Kidney (tissue), 13 donors: ENCODE measurements at regions not wholly inside any gene's neighbourhood (a gene's known extent, or its start where the extent isn't known, plus 50 kb on each side); places are given as distances from the start of the nearest gene placed in this dataset.

ENCODE experiments used
- DNase-seq, 5 donors: peaks; one replicate each; pipeline ENCODE4 v3.0.0-alpha.2; 2013 to 2020
- FAIRE-seq: peaks from 2 replicates; lab custom pipeline; 2012; peaks lifted over from hg19 to GRCh38; lab: Jason Lieb, UNC
- H3K27ac ChIP-seq, 2 donors: one replicate each; pipeline ENCODE4 v1.7.0; 2013; ENCODE audit warnings: low read depth in 2 of 2, low read length in 2 of 2, inconsistent platforms in 1 of 2
- H3K27me3 ChIP-seq: one replicate; pipeline ENCODE4 v1.7.1; 2013; ENCODE audit warnings: low read length, inconsistent platforms; ENCODE audit not compliant: control insufficient read depth, insufficient read depth
- H3K36me3 ChIP-seq, 3 donors: one replicate each; pipeline versions ENCODE4 v1.7.0 to v1.7.1; 2013; ENCODE audit warnings: low read length in 3 of 3, control low read depth in 1 of 3, inconsistent platforms in 1 of 3; ENCODE audit not compliant: insufficient read depth in 3 of 3, control insufficient read depth in 2 of 3
- H3K4me1 ChIP-seq, 3 donors: one replicate each; pipeline versions ENCODE4 v1.7.0 to v1.7.1; 2013; ENCODE audit warnings: low read length in 3 of 3, inconsistent platforms in 1 of 3, low read depth in 1 of 3; ENCODE audit not compliant: control insufficient read depth in 2 of 3, insufficient read depth in 2 of 3
- H3K4me3 ChIP-seq, 3 donors: one replicate each; pipeline versions ENCODE4 v1.7.0 to v1.8.1; 2013; ENCODE audit warnings: low read length in 3 of 3, control low read depth in 1 of 3, inconsistent platforms in 1 of 3
- H3K9ac ChIP-seq, 3 donors: one replicate each; pipeline versions ENCODE4 v1.7.0 to v1.7.1; 2013; ENCODE audit warnings: low read length in 3 of 3, control low read depth in 1 of 3, inconsistent platforms in 1 of 3
- H3K9me3 ChIP-seq, 3 donors: one replicate each; pipeline versions ENCODE4 v1.7.0 to v1.7.1; 2013; ENCODE audit warnings: low read length in 3 of 3, control low read depth in 1 of 3, inconsistent platforms in 1 of 3; ENCODE audit not compliant: control insufficient read depth in 2 of 3, insufficient read depth in 1 of 3
- intact Hi-C: fragments of 100-400 bp; cut with DNase I; formaldehyde crosslinking; loops from one replicate; pipeline ENCODE4 v1.11.1; 2022
- TF ChIP-seq, protein P1 (sequence below): IDR thresholded peaks from 3 replicates; pipeline ENCODE4 v1.5.1; 2012; ENCODE audit warnings: mild to moderate bottlenecking, moderate library complexity, borderline replicate concordance; ENCODE audit not compliant: insufficient read depth; ENCODE audit errors: extremely low read depth
- donor health status: control.
- donor health status: control.
- donor health status: control.
- donor health status: control.
- donor health status: control.
- donor health status: DM: yes; HTN: yes; CAD: no.
- donor health status: Normal renal cell carcinoma (clear cell type).

DNA sequence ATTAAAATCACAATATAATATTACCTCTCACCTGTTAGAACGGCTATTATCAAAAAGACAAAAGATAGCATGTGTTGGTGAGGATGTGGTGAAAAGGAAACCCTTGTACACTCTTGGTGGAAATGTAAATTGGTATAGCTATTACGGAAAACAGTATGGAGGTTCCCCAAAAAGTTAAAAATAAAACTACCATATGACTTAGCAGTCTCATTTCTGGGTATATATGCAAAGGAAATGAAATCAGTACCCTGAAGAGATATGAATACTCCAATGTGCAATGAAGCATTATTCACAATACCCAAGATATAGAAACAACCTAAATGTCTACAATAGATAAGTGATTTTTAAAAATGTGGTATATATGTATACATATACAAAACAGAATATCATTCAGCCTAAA is 199.9 kb downstream of the SNX18 start:
- TF ChIP-seq, protein P1, sequence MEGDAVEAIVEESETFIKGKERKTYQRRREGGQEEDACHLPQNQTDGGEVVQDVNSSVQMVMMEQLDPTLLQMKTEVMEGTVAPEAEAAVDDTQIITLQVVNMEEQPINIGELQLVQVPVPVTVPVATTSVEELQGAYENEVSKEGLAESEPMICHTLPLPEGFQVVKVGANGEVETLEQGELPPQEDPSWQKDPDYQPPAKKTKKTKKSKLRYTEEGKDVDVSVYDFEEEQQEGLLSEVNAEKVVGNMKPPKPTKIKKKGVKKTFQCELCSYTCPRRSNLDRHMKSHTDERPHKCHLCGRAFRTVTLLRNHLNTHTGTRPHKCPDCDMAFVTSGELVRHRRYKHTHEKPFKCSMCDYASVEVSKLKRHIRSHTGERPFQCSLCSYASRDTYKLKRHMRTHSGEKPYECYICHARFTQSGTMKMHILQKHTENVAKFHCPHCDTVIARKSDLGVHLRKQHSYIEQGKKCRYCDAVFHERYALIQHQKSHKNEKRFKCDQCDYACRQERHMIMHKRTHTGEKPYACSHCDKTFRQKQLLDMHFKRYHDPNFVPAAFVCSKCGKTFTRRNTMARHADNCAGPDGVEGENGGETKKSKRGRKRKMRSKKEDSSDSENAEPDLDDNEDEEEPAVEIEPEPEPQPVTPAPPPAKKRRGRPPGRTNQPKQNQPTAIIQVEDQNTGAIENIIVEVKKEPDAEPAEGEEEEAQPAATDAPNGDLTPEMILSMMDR = no peak
- no peak overlapping the region for H3K4me3 ChIP-seq
- H3K4me1 ChIP-seq = peaks cover 0 to 7% (median 0%) of the 10 kb centered on the region in 3 donors
- H3K27me3 ChIP-seq = no peaks in the 10 kb centered on the region
- intact Hi-C loops = no loop called here
- H3K9ac ChIP-seq = no peak overlapping the region
- H3K27ac ChIP-seq = no peak overlapping the region
- H3K36me3 ChIP-seq = no peaks in the 10 kb centered on the region
- no peaks in the 10 kb centered on the region for H3K9me3 ChIP-seq
- no peak for DNase-seq
- no peak for FAIRE-seq

- H3K36me3 ChIP-seq = no peaks in the 10 kb centered on the region
- H3K27ac ChIP-seq = no peak overlapping the region
- no peak for FAIRE-seq
- H3K4me1 ChIP-seq = no peaks in the 10 kb centered on the region
- no peak overlapping the region for H3K9ac ChIP-seq
- intact Hi-C loops = no loop called here
- DNase-seq = no peak
- no peaks in the 10 kb centered on the region for H3K9me3 ChIP-seq
- no peaks in the 10 kb centered on the region for H3K27me3 ChIP-seq
- TF ChIP-seq, protein P1 = no peak
- no peak overlapping the region for H3K4me3 ChIP-seq
These were observed 196.5 kb downstream of the SNX18 start for GRCh38 chr5:54713923-54714581.

DNA sequence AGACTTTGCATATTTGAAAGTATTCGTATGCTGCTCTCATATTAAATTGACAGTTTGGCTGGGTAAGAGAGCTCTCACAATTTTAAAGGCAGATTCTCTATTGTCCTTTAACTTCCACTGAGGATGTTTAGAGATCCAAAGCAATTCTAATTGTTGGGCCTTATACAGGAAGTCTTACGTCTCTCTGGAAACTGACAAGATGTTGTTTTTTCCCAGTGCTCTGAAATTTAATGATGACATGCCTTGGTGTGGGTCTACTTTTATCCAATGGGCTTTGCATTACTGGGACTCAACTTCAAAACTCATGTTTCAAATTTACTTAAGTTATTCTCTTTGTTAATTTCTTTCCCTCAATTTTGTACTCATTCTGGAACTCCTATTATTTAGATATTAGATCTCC is 191.5 kb downstream of the SNX18 start:
- Histone ChIP-seq H3K4me3 (no peak overlapping the region), H3K9ac (no peak overlapping the region), H3K27me3 (no peaks in the 10 kb centered on the region), H3K36me3 (no peaks in the 10 kb centered on the region), H3K27ac (no peak overlapping the region), H3K4me1 (no peaks in the 10 kb centered on the region), H3K9me3 (no peaks in the 10 kb centered on the region)
- TF ChIP-seq, protein P1 = no peak
- DNase-seq (no peak), FAIRE-seq (no peak)
- intact Hi-C loops = no loop called here

GRCh38 chr5:54707841-54708240 is 190.3 kb downstream of the SNX18 start:
- Histone ChIP-seq H3K27me3 (no peaks in the 10 kb centered on the region), H3K36me3 (no peaks in the 10 kb centered on the region), H3K4me3 (no peak overlapping the region), H3K27ac (no peak overlapping the region), H3K9ac (no peak overlapping the region), H3K9me3 (no peaks in the 10 kb centered on the region), H3K4me1 (peaks cover 0 to 7% (median 0%) of the 10 kb centered on the region in 3 donors)
- TF ChIP-seq, protein P1 = no peak
- intact Hi-C loops = no loop called here
- FAIRE-seq = no peak
- DNase-seq = no peak
